ENCODE measurements at regions not wholly inside any gene's neighbourhood (a gene's known extent, or its start where the extent isn't known, plus 50 kb on each side); places are given as distances from the start of the nearest gene placed in this dataset.

- DNase-seq: no peak
These were observed 423.9 kb downstream of the MN1 start for GRCh38 chr22:27377501-27378295.

DNA sequence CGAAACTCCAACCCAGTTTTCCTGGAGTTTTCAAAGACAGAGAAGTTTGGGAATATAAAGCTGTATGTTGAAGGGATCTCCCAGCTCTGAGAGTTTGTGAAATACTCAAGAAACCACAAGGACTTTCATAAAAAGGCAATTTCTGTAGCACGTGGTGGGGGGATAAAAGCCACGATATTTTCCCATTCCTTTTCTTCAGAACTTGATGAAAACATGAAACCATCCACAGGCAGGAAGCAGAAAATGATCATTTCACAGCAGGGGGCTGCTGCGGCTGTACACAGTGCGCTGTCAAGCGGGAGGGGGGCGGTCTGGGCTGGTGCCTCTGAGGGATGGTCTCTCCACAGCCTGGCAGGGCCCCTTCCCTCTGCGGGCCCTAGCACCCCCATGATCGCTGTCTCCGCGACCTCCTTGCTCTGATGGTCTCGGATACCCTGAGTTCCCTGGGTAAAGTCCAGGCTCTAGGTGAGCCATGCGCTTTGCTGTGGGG lies 423.2 kb downstream of the MN1 start:
- DNase-seq: no peak

DNA sequence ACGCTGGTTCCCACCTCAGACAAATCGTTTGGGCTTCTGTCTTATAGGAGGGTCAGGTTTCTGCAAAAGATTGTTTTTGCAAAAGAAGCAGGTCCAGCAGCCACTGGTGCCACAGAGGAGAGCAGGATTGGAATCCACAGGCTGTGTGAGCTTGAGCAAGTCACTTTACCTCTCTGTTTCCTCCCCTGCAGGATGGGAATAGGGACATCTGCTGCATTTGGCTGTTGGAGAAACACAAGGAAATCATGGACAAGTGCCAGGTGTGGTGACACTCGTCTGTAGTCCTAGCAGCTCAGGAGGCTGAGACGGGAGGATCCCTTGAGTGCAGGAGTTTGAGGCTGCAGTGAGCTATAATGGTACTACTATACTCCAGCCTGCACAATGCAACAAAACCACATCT lies 422.6 kb downstream of the MN1 start:
- DNase-seq: no peak

DNA sequence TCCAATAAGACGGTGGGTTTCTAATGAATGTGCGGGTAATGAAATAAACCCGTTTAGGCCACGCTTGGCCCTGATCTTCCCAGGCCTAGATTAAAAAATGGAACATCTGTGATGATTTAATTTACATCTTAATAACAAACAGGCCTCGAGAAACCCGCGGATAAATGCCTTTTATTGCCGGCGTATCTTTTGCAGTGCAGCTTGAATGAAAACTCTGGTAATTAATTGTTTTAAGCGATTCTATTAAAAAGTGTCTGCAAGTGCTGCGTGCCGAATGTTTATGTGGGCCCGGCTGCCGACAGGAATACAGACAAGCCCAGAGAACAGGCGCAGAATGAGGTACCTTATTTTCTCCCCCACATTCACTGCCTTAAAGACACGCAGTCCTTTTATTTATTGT lies 420.7 kb downstream of the MN1 start:
- no peak for DNase-seq

- no peak for DNase-seq
These were observed 420.0 kb downstream of the MN1 start for GRCh38 chr22:27381552-27381951.

- no peak for DNase-seq
These were observed 419.4 kb downstream of the MN1 start for GRCh38 chr22:27381960-27382742.

GRCh38 chr22:27382947-27383346 lies 418.6 kb downstream of the MN1 start:
- no peak for DNase-seq

DNA sequence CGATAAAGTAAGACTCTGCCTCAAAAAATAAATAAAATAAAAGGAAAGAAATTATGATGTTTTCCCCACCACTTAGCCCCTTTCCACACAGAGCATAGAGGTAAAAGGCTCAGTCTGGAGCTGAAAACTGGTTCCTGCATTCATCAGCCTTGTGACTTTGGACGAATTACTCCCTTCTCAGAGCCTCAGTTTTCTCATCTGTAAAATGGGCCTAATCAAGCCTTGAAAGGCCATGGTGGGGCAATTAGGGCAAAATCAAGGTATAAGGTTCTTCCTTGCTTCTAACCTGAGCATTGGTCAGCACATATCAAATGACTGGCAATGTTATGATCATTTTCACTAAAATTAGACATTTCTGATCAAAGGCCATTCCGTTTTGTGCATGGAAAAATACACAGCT lies 417.7 kb downstream of the MN1 start:
- DNase-seq: no peak

DNA sequence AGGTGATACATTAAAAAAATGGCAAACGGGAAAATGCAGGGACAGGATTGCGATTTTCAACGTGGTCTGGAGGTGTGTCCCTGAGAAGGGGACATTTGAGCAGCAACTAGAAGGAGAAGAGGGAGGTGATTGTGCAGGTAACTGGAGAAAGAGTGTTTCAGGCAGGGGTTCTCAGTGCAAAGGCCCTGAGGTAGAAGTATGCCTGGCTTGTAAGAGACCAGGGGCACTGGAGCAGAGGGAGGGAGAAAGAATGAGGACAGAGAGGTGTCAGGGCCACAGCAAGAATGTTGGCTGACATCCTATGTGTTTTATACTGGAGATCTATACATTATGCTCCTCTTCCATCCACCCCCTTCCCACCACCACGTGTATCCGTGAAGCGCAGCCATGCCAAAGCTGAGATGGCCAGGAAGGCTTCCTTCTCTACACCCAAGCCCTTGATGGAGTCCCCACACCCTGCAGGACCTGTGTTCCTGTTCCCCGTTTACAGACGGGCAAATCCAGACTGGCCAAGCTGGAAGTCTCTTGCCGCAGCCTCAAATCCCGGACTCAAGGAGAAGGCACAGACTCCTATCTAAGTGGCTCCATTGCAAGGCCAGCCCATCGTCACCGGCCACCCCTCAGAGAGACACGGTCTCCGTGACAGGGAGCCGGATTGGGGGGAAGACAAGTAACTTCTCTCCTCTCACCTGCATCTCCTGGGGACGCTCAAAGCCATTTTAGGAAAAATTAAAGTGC lies 416.1 kb downstream of the MN1 start:
- DNase-seq: no peak

- no peak for DNase-seq
These were observed 415.4 kb downstream of the MN1 start for GRCh38 chr22:27386186-27386585.

DNA sequence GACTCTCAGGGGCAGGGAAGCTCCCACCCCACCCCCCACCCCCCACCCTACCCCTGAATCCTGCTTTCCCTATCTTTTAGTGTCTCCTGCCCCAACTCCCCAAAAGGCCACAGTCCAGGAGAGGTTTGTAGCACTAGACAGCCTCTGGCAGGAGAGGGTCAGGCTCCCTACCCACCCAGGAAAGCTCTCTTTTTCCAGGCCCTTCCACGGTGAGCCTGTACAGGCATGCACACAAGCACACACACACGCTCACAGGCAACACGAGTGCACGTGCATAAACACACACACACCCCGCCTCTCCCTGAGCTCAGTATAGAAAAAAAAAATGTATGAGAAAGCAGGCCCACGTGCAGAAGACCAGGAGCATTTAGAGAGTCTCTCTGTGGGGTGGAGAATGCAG lies 414.0 kb downstream of the MN1 start:
- no peak for DNase-seq

- DNase-seq: peak in 1 of 3 donors; percentile 5
These were observed 413.4 kb downstream of the MN1 start for GRCh38 chr22:27388090-27388600.

GRCh38 chr22:27389727-27390075 lies 411.9 kb downstream of the MN1 start:
- no peak for DNase-seq

DNA sequence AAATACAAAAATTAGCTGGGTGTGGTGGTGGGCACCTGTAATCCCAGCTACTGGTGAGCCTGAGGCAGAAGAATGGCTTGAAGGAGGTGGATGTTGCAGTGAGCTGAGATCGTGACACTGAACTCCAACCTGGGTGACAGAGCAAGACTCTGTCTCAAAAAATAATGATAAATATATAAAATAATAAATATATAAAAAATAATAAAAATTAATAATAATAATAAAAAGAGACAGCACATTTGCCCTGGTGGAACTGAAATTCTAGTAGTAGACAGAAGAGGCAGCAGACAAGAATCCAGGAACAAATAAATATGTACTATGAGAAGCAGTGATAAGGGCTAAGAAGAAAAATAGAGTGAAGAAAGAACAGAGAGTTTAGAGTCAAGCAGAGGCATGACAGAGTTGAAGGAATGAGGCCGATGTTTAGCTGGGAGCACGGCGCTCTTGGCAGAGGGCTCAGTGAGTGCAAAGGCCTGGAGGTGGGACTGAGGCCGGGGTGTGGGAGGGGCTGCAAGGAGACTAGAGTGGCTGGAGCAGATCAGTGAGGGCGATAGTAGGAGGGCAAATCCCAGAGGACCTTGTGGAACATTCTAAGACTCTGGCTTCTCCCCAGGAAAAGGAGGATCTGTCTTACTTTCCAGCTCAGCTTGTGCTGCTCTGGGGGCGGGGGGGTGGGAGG lies 410.3 kb downstream of the MN1 start:
- no peak for DNase-seq

DNA sequence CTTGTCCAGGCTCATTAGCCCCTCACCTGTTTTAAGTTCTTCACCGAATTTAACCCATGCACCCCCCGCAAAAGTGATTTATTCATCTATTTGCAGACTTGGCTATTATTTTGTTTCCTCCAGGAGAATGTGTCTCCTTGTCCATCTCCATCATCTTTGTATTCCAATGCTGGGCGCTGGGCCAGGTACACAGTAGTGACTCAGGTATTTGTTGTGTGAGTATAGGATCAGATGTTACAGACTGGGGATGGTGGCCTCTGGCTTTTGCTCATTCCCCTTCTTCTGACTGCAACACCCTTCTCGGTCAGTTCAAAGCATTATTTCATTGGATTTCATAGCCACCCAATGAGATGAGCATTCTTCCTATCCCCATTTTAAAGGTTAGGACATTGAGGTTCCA lies 408.2 kb downstream of the MN1 start:
- no peak for DNase-seq

DNA sequence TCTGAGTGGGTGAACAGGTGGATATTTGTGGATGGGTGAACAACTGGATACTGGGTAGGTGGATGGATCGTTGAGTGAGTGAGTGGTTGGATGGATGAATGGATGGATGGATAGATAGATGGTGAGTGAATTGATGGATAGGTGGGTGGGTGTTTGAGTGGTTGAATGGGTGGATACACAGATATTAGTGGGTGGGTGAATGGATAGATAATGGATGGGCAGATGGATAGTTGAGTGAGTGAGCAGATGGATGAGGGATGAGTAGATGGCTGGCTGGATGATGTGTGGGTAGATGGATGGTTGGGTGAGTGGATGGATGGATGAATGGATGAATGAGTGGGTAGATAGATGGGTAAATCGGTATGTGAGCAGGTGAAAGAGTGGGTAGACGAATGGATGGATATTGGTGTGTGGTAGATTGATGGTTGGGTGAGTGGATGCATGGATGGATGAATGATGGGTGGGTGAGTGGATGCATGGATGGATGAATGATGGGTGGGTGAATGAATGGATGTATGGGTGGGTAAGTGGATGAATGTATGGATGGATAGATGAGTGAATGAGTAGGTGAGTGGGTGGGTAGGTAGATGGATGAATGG lies 406.7 kb downstream of the MN1 start:
- DNase-seq: no peak

- no peak for DNase-seq
These were observed 404.3 kb downstream of the MN1 start for GRCh38 chr22:27397036-27397953.

DNA sequence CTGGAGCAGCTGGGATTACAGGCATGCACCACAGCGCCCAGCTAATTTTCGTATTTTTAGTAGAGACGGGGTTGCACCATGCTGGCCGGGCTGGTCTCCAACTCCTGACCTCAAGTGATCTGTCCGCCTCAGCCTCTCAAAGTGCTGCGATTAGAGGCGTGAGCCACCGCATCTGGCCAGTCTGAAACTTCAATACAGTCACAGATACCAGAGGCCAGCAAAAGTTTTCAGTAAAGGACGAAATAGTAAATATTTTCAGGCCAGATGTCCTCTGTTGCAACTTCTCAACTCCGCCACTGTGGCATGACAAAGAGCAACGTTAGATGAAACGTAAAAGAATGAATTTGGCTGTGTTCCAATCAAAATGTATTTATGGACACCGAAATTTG lies 403.6 kb downstream of the MN1 start:
- DNase-seq: no peak

DNA sequence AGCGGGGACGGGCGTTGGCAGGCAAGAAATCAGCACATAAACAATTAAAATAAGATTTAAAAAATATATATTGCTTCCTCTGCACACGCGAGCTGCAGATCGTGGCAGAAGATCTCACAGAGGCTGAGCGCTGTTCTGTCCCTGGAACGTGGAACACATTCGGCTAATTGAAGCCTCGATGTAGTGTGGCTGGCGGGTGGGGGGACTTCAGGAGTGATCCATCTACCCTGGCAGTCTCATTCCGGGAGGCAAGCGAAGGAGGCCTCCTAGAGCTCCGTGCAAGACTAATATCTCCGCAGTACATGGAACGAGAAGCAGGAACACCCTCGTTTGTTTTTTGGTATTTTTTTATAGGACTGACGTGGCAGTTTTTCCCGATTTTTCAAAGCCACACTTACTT lies 402.4 kb downstream of the MN1 start:
- DNase-seq: no peak

DNA sequence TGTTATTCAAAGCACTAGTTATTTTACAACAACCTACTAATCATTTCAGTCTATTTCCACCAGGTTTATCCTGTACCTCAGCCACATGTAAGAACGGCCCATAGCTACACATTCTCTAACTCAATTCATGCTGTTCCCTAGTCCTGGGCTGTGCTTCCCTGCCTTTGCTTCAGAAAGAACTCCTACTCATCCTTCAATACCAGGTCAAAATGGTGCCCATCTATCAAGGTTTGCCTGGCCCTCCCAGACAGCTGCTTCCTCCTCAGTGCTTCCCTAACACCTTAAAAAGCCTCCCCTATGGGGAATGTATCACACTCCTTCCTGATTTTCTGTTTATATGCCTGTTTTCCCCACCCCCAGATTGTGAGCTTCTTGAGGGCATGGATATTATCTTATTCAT lies 400.7 kb downstream of the MN1 start:
- no peak for DNase-seq

- no peak for DNase-seq
These were observed 400.2 kb downstream of the MN1 start for GRCh38 chr22:27401321-27401720.

Data from suppressor macrophage treated with lipopolysaccharide for 1 hour (primary cell).